GM21717 (cell line): ENCODE measurements at regions not wholly inside any gene's neighbourhood (a gene's known extent, or its start where the extent isn't known, plus 50 kb on each side); places are given as distances from the start of the nearest gene placed in this dataset.

ENCODE experiments used
- ATAC-seq: cut with Tn5 transposase; IDR thresholded peaks from one replicate; pipeline ENCODE4 v1.9.1; 2021; ENCODE audit warnings: mild to moderate bottlenecking, moderate library complexity; ENCODE audit not compliant: unreplicated experiment

- no peak for ATAC-seq
Observed at GRCh38 chr2:184472481-184472880, 125.8 kb upstream of the ZNF804A start.

- ATAC-seq = no peak
Observed at GRCh38 chr2:184481865-184482264, 116.5 kb upstream of the ZNF804A start.

DNA sequence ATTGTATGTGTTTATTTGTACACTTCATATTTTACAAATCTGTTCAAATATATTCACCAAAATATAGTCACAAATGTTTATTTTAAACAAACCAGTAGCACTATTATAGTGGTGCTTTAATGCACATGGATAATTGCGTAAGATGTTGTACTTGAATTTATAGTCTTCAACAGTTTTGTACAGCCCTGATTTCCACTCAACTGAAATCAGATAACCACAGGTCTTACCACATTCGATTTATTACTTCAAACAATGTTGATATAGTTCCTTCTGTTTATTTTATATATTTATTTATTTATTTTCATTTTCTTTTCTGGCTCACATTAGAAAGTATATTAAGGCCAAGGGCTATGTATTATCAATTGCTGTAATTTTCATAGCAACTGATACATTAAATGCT lies 99.4 kb upstream of the ZNF804A start:
- ATAC-seq = no peak

- ATAC-seq = no peak
Observed at GRCh38 chr2:184504252-184504651, 94.1 kb upstream of the ZNF804A start.

- ATAC-seq = no peak
Observed at GRCh38 chr2:184507254-184507653, 91.1 kb upstream of the ZNF804A start.

DNA sequence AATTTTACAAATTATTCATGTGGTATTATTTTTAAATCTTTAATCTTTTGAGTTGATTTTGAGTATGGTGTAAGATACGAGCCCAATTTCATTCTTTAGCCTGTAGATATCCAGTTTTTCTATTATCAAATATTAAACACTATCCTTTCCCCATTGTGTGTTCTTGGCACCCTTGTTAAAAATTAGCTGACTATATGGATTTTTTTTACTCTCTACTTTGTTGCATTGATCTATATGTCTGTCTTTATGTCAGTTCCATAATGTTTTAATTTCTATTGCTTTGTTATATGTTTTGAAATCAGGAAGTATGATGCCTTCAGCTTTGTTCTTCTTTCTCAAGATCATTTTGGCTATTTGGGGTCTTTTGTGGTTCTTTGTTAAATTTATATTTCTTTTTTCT lies 80.9 kb upstream of the ZNF804A start:
- ATAC-seq = no peak

- ATAC-seq = no peak
Observed at GRCh38 chr2:184520441-184520840, 77.9 kb upstream of the ZNF804A start.

- ATAC-seq = no peak
Observed at GRCh38 chr2:184523732-184524131, 74.6 kb upstream of the ZNF804A start.

GRCh38 chr2:184524551-184525382 lies 73.6 kb upstream of the ZNF804A start:
- ATAC-seq = no peak

DNA sequence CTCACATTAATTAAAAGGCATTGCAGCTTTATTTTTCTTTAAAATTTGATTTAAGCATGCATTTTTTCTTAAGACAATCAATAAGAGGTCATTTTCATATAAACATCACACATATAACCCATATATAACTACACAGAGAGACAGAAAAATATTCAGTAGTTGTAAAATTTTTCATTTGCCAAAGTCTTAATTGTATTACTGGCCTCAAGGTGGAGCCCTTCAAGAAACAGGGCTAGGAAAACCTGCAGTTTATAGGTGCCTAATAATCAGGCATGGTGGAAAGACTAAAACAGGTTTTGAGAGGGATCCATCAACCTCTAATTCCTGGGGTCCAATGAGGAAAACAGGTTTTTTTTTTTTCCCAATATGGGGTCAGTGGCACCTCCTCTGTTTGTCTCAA lies 71.3 kb upstream of the ZNF804A start:
- ATAC-seq = no peak

GRCh38 chr2:184528119-184528518 lies 70.2 kb upstream of the ZNF804A start:
- no peak for ATAC-seq

DNA sequence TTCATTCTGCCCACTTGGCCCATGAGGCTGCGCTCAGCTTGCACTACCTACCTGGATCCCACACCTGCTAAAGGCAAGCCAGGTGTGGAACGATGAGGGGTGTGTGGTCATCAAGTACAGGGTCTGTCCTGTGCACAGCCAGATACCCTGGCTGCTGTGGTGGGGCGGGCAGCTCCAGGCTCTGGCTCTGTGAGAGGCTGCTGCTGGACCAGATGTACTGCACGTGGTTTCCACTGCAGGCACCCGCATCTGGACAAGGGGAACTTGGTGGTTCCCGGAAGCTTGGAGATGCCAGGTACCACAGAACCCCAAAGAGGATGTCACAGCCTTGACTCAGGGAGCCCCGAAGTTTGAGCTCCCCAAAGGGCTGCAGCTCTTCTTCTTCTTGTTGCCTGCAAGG lies 68.1 kb upstream of the ZNF804A start:
- ATAC-seq = no peak

DNA sequence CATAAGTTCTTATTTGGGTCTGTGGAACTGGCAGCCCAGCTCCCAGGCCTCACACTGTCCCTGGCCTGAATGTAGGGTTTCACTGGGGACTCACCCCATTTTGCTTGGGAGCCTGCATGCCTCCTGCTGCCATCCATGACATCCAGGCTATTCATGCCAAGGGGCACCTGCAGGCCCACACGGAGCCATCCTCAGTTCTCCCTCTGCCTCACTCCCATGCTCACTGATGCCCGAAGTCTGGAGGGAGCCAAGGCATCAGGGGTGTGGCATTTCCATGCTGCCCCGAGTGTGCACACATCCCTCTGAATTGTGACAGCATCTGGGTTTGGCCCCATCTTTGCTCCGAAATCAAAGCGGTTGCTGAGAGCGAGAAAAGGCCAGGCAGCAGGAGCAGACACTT lies 67.4 kb upstream of the ZNF804A start:
- no peak for ATAC-seq

DNA sequence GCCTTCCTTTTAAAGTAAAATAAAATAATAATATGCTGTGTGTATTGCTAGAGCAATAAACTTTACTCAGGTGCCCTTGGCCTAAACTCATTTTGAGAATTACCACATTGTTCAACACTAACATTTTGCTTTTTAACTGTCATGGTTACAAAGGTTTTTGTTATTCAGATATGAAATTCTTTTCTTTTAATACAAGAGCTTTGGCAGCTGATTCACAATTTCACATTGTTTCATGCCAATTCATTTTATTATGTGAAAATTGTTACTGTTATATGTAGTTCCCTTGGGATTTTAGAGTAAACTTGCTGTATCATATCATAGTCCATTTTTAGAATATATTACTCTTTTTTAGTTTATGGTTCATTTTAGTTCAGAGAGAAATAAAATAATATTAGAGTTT lies 65.8 kb upstream of the ZNF804A start:
- ATAC-seq = no peak

GRCh38 chr2:184534986-184535385 lies 63.3 kb upstream of the ZNF804A start:
- ATAC-seq = no peak

DNA sequence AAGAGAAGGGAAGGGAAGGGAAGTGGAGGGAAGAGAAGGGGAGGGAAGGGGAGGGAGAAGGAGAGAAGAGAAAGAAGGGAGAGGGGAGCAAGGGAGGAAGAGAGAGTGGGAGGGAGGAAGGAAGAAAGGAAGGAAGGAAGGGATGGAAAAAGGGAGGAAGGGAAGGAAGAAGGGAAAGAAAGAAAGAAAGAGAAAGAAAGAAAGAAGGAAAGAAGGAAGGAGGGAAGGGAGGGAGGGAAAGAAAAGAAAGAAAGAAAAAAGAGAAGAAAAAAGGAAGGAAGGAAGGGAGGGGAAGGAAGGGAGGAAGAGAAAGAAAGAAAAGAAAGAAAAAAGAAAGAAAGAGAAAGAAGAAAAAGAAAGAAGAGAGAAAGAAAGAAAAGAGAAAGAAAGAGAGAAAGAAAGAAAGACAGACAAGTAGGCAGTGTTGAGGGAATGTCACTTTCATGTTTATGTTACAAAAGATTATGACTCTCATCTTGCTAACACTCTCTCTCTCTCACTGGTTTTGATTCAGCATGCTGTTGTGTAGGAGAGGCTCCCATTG lies 58.0 kb upstream of the ZNF804A start:
- ATAC-seq = no peak

GRCh38 chr2:184541591-184541990 lies 56.7 kb upstream of the ZNF804A start:
- ATAC-seq = no peak

- ATAC-seq = no peak
Observed at GRCh38 chr2:184543832-184544231, 54.5 kb upstream of the ZNF804A start.
